A673 (cell line): ENCODE measurements at regions not wholly inside any gene's neighbourhood (a gene's known extent, or its start where the extent isn't known, plus 50 kb on each side); places are given as distances from the start of the nearest gene placed in this dataset.

Source experiments
- CTCF ChIP-seq: fragments of 300-800, 200-600 bp; sonication (generic); conservative IDR thresholded peaks from 2 replicates; pipeline ENCODE4 v1.5.1; 2017; ENCODE audit warnings: low read depth, mild to moderate bottlenecking, antibody characterized with exemption, low read length, moderate library complexity, mixed read lengths
- EZH2 ChIP-seq: fragments of 200-600 bp; sonication (generic); IDR thresholded peaks from 2 replicates; pipeline ENCODE4 v1.6.1; 2017; ENCODE audit warnings: borderline replicate concordance, low read depth, mild to moderate bottlenecking, mixed read lengths, antibody characterized with exemption, low read length; ENCODE audit not compliant: poor library complexity, severe bottlenecking

GRCh38 chr5:28725001-28725400 lies 1686.6 kb upstream of the CDH9 start:
- TF ChIP-seq CTCF, result no peak
- no peak for TF ChIP-seq EZH2
